ENCODE measurements at regions not wholly inside any gene's neighbourhood (a gene's known extent, or its start where the extent isn't known, plus 50 kb on each side); places are given as distances from the start of the nearest gene placed in this dataset.

GRCh38 chr12:94855853-94856252 is 147.6 kb downstream of the NDUFA12 start:
- Histone ChIP-seq H3K27ac (no peak overlapping the region), H3K4me1 (no peaks in the 10 kb centered on the region), H3K36me3 (no peaks in the 10 kb centered on the region), H3K27me3 (ENCODE audit: low read depth) (no peaks in the 10 kb centered on the region), H3K4me3 (no peak overlapping the region), H3K9me3 (no peaks in the 10 kb centered on the region)
- ATAC-seq (no peak), DNase-seq (no peak)
- intact Hi-C loops (cut with DNase I): no loop called here
- TF ChIP-seq CTCF (IDR thresholded peaks at IDR 0.05): no peak

GRCh38 chr12:94851396-94852028 is 152.0 kb downstream of the NDUFA12 start:
- ATAC-seq: no peak

GRCh38 chr12:94849411-94849976 is 154.0 kb downstream of the NDUFA12 start:
- no peaks in the 10 kb centered on the region for H3K27me3 ChIP-seq (ENCODE audit: low read depth)
- no peak overlapping the region for H3K27ac ChIP-seq
- no peaks in the 10 kb centered on the region for H3K9me3 ChIP-seq
- no peak for ATAC-seq
- no peak for TF ChIP-seq CTCF (IDR thresholded peaks at IDR 0.05)
- H3K36me3 ChIP-seq: no peaks in the 10 kb centered on the region
- H3K4me1 ChIP-seq: no peaks in the 10 kb centered on the region
- no peak overlapping the region for H3K4me3 ChIP-seq
- intact Hi-C loops (cut with DNase I): no loop called here
- no peak for DNase-seq

More at GRCh38 chr12:94851396-94852028, 152.0 kb downstream of the NDUFA12 start:
- intact Hi-C loops (cut with DNase I): no loop called here
- H3K27me3 ChIP-seq (ENCODE audit: low read depth): no peaks in the 10 kb centered on the region
- no peaks in the 10 kb centered on the region for H3K4me1 ChIP-seq
- no peak for DNase-seq
- TF ChIP-seq CTCF (IDR thresholded peaks at IDR 0.05): no peak
- H3K9me3 ChIP-seq: no peaks in the 10 kb centered on the region
- H3K36me3 ChIP-seq: no peaks in the 10 kb centered on the region
- no peak overlapping the region for H3K27ac ChIP-seq
- no peak overlapping the region for H3K4me3 ChIP-seq

GRCh38 chr12:94848966-94849365 is 154.5 kb downstream of the NDUFA12 start:
- Histone ChIP-seq H3K27ac (no peak overlapping the region), H3K4me3 (no peak overlapping the region), H3K27me3 (ENCODE audit: low read depth) (no peaks in the 10 kb centered on the region), H3K9me3 (no peaks in the 10 kb centered on the region), H3K36me3 (no peaks in the 10 kb centered on the region), H3K4me1 (no peaks in the 10 kb centered on the region)
- intact Hi-C loops (cut with DNase I): no loop called here
- no peak for DNase-seq
- TF ChIP-seq CTCF (IDR thresholded peaks at IDR 0.05): no peak
- ATAC-seq: peak in 1 of 2 donors; percentile 30

- no peak for ATAC-seq
- intact Hi-C loops (cut with DNase I): no loop called here
- DNase-seq: no peak
Observed at GRCh38 chr12:94845110-94845509, 158.4 kb downstream of the NDUFA12 start.

More at GRCh38 chr12:94845110-94845509, 158.4 kb downstream of the NDUFA12 start:
- Histone ChIP-seq H3K27ac (no peak overlapping the region), H3K36me3 (no peaks in the 10 kb centered on the region), H3K4me3 (no peak overlapping the region), H3K27me3 (ENCODE audit: low read depth) (no peaks in the 10 kb centered on the region), H3K4me1 (no peaks in the 10 kb centered on the region), H3K9me3 (no peaks in the 10 kb centered on the region)
- no peak for TF ChIP-seq CTCF (IDR thresholded peaks at IDR 0.05)

All from lower lobe of right lung (tissue), 2 donors.